Activated CD4-positive, alpha-beta memory T cell treated with anti-CD3 and anti-CD28 coated beads for 36 hours (primary cell): ENCODE measurements at regions not wholly inside any gene's neighbourhood (a gene's known extent, or its start where the extent isn't known, plus 50 kb on each side); places are given as distances from the start of the nearest gene placed in this dataset.

Experiments
- CTCF ChIA-PET: fragments of 350-600 bp; sonication (Branson Sonifier 250); formaldehyde crosslinking; loops from one replicate; lab custom pipeline; 2021; ENCODE audit warnings: antibody characterized with exemption, inconsistent platforms; lab: Charles Lee
- POLR2A ChIA-PET: fragments of 350-600 bp; sonication (Branson Sonifier 250); formaldehyde crosslinking; loops from one replicate; lab custom pipeline; 2021; ENCODE audit warnings: antibody characterized with exemption; lab: Charles Lee
- DNase-seq: peaks from one replicate; pipeline ENCODE4 v3.0.0-alpha.2; 2020
- H3K27ac Mint-ChIP-seq: one replicate; pipeline ENCODE4 v1.8.0; 2021; ENCODE audit warnings: mixed read lengths
- H3K27me3 Mint-ChIP-seq: one replicate; pipeline ENCODE4 v1.8.0; 2021; ENCODE audit warnings: mixed read lengths
- H3K36me3 Mint-ChIP-seq: one replicate; pipeline ENCODE4 v1.8.0; 2021; ENCODE audit warnings: mixed read lengths
- H3K4me1 Mint-ChIP-seq: one replicate; pipeline ENCODE4 v1.8.0; 2021; ENCODE audit warnings: low read depth, mixed read lengths
- H3K4me3 Mint-ChIP-seq: one replicate; pipeline ENCODE4 v1.8.0; 2021; ENCODE audit warnings: mild to moderate bottlenecking, mixed read lengths
- H3K9me3 Mint-ChIP-seq: one replicate; pipeline ENCODE4 v1.8.0; 2021; ENCODE audit warnings: mixed read lengths
- intact Hi-C: fragments of 100-400 bp; cut with micrococcal nuclease; formaldehyde crosslinking; loops from one replicate; pipeline ENCODE4 v1.15.1; 2023

DNA sequence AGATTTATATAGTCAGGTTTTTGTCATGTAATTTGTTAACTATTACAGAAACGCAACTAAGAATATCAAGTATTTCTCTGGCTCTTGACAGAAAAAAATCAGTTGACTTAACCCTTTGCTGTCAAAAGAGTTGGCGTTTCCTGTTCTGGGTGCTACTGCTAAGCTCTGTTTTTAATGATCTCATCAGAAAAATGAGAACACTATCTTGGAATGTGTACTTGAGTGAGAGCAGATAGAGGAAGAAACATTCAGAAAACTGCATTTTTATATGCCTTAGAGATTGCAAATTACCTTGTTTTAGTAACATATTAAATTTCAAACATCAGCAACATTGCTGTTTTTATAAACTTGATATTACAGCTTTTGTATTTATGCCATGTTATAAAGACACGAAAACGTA, 297.9 kb downstream of the RDH14 start:
- Mint-ChIP-seq H3K36me3 (no peaks in the 10 kb centered on the region), H3K27ac (no peak overlapping the region), H3K27me3 (no peaks in the 10 kb centered on the region), H3K4me3 (no peak overlapping the region), H3K4me1 (no peaks in the 10 kb centered on the region), H3K9me3 (no peaks in the 10 kb centered on the region)
- intact Hi-C loops = no loop called here
- CTCF ChIA-PET = no interaction called here
- POLR2A ChIA-PET = no interaction called here
- no peak for DNase-seq

DNA sequence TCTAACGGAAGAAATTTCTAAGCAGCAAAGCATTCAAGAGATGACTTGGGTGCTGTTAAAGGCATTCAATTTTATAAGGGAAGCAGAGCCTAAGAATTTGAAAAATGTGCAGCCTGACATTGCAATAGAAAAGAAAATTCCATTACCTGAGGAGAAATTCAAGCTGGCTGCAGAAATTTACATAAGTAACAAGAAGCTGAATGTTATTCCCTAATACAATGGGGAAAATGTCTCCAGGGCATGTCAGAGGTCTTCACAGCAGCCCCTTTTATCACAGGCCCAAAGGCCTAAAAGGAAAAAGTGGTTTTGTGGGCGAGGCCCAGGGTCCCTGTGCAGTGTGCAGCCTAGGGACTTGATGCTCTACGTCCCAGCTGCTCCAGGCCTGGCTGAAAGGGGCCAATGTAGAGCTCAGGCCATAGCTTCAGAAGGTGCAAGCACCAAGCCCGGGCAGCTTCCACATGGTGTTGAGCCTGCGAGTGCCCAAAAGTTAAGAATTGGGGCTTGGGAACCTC, 306.7 kb downstream of the RDH14 start:
- H3K9me3 Mint-ChIP-seq = no peaks in the 10 kb centered on the region
- H3K36me3 Mint-ChIP-seq = no peaks in the 10 kb centered on the region
- CTCF ChIA-PET = no interaction called here
- no peaks in the 10 kb centered on the region for H3K4me1 Mint-ChIP-seq
- no peak overlapping the region for H3K27ac Mint-ChIP-seq
- DNase-seq = no peak
- POLR2A ChIA-PET = no interaction called here
- no peaks in the 10 kb centered on the region for H3K27me3 Mint-ChIP-seq
- no peak overlapping the region for H3K4me3 Mint-ChIP-seq
- intact Hi-C loops = no loop called here

DNA sequence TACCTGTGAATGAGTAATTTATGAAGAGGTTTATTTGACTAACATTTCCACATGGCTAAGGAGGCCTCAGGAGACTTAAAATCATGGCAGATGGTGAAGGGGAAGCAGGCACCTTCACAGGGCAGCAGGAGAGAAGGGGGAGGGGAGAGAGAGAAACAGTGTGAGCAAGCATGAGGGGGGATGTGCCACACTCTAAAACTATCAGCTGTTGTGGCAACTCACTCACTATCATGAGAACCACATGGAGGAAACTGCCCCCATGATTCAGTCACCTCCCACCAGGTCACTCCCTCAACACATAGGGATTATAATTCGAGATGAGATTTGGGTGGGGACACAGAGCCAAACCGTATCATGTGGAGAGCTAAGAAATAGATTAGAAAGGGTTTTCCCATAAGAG, 309.0 kb downstream of the RDH14 start:
- H3K27ac Mint-ChIP-seq = no peak overlapping the region
- ChIA-PET POLR2A (no interaction called here), CTCF (no interaction called here)
- no peak for DNase-seq
- no peaks in the 10 kb centered on the region for H3K4me1 Mint-ChIP-seq
- intact Hi-C loops = no loop called here
- no peaks in the 10 kb centered on the region for H3K36me3 Mint-ChIP-seq
- H3K9me3 Mint-ChIP-seq = no peaks in the 10 kb centered on the region
- H3K27me3 Mint-ChIP-seq = no peaks in the 10 kb centered on the region
- H3K4me3 Mint-ChIP-seq = no peak overlapping the region

DNA sequence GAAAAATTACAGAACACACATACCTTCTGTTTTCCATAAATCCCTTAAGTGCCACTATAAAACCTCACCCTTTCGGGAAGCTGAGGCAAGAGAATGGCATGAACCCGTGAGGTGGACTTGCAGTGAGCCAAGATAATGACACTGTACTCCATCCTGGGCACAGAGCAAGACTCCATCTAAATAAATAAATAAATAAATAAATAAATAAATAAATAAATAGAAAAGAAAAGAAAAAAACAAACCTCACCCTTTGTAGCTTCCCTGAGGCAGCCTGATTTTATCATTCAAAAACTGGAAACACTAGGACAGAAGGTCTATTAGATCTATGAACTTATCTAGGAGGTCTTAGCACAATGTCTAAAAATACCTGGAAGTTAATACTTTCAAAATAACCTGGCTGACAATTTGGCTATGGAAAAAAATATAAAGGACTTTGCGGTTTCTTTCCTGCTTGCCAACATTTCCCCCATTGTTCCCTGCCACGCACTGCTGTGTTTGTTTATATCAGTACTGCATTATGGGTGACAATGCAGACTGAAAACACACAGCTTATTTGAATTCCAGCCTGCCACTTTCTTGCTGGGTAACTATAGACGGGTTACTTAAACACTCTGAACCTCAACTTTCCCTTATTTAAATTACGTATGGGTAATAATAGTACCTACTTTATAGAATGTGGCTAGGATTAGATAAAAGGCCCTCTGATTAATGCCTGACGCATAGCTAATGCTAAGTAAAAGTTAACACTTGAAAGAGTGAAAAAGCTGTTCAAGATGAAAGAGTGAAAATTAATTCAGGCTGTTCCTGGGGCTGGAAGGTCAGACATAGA, 313.0 kb downstream of the RDH14 start:
- Mint-ChIP-seq H3K4me3 (no peak overlapping the region), H3K36me3 (no peaks in the 10 kb centered on the region), H3K27me3 (no peaks in the 10 kb centered on the region), H3K4me1 (no peaks in the 10 kb centered on the region), H3K9me3 (no peaks in the 10 kb centered on the region), H3K27ac (no peak overlapping the region)
- no peak for DNase-seq
- intact Hi-C loops = no loop called here
- ChIA-PET POLR2A (no interaction called here), CTCF (no interaction called here)

DNA sequence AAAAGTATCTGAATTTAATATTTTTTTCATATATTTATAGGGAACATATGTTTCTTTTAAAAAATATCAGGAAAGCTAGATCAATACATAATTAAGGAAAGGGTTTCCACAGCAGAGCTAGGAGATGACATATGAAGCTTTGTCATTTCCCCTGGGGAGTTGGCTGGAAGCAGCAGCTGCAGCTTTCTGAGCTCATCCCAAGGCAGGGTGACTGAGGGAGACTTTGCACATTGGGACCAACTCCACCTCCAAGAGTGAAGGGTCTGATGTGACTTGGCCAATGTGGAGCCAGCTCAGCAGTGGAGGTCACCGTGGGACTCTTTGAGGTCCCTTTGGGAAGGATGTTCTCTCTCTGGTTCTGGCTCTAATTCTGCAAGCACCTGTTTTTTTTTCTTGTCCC, 315.1 kb downstream of the RDH14 start:
- Mint-ChIP-seq H3K9me3 (no peaks in the 10 kb centered on the region), H3K27ac (no peak overlapping the region)
- CTCF ChIA-PET = no interaction called here

DNA sequence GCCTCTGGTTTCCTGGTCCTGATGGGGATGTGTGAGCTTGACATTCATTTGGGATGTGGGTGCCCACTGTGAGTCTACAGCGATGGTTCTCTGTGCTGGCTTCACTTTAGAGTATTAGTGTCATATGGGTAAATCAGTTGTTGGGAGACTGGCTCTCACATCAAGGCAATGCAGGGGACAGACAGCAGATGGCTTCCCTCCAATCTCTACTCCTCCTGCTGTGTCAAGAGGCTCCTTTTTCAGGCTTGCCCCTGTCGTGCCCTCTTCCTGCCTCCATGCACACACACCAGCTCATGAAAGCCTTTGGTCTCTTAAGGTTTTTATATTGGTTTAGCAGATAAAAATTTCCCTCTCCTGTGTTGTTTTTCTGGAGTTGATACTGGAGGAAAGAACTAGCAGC, 315.6 kb downstream of the RDH14 start:
- CTCF ChIA-PET = no interaction called here

More for the DNA sequence above, 315.1 kb downstream of the RDH14 start:
- H3K27me3 Mint-ChIP-seq = no peaks in the 10 kb centered on the region
- no peaks in the 10 kb centered on the region for H3K36me3 Mint-ChIP-seq
- no peak overlapping the region for H3K4me3 Mint-ChIP-seq
- DNase-seq = no peak
- intact Hi-C loops = no loop called here
- no peaks in the 10 kb centered on the region for H3K4me1 Mint-ChIP-seq
- POLR2A ChIA-PET = no interaction called here

DNA sequence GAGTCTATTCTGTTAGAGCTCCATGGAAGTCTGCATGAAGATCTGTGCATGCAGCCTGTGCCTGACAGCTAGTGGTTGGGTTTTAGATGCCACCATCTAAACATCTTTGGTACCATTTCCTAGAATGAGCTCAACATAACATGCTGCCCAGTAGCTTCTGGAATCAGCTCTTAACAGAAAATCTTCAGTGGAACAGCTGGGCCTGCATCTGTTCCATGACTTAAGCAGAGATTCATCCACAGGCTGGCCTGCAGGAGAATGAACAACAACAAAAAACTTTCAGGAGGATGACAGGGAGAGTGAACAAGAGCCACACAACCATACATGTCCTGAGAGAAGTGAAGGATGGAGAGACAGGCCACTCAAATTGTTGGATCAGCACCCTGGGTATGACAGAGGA, 316.6 kb downstream of the RDH14 start:
- H3K36me3 Mint-ChIP-seq = no peaks in the 10 kb centered on the region
- CTCF ChIA-PET = interaction anchor here (0.7 kb wide), 1 partner anchor 65 kb away, joined by 3 read pairs; no protein-coding TSS in a partner anchor
- H3K9me3 Mint-ChIP-seq = no peaks in the 10 kb centered on the region
- POLR2A ChIA-PET = no interaction called here
- peaks cover 1% of the 10 kb centered on the region for H3K27me3 Mint-ChIP-seq
- H3K27ac Mint-ChIP-seq = no peak overlapping the region
- no peaks in the 10 kb centered on the region for H3K4me1 Mint-ChIP-seq
- intact Hi-C loops = no loop called here
- no peak overlapping the region for H3K4me3 Mint-ChIP-seq
- no peak for DNase-seq

More for the DNA sequence above, 315.6 kb downstream of the RDH14 start:
- Mint-ChIP-seq H3K9me3 (no peaks in the 10 kb centered on the region), H3K36me3 (no peaks in the 10 kb centered on the region), H3K27ac (no peak overlapping the region), H3K27me3 (no peaks in the 10 kb centered on the region), H3K4me1 (no peaks in the 10 kb centered on the region), H3K4me3 (no peak overlapping the region)
- no peak for DNase-seq
- POLR2A ChIA-PET = no interaction called here
- intact Hi-C loops = no loop called here

DNA sequence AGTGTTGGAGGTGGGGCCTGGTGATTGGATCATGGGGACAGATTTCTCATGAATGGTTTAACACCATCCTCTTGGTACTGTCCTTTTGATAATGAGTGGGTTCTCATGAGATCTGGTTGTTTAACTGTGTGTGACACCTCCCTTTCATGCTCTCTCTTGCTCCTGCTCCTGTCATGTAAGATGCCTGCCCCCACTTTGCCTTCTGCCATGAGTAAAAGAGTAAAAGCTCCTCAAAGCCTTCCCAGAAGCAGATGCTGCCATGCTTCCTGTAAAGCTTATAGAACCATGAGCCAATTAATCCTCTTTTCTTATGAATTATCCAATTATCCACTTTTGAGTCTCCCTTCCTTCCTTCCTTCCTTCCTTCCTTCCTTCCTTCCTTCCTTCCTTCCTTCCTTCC, 317.7 kb downstream of the RDH14 start:
- DNase-seq = no peak
- H3K9me3 Mint-ChIP-seq = no peaks in the 10 kb centered on the region
- intact Hi-C loops = no loop called here
- H3K27ac Mint-ChIP-seq = no peak overlapping the region
- no peak overlapping the region for H3K4me3 Mint-ChIP-seq
- H3K4me1 Mint-ChIP-seq = no peaks in the 10 kb centered on the region
- ChIA-PET POLR2A (no interaction called here), CTCF (no interaction called here)
- H3K27me3 Mint-ChIP-seq = peaks cover 1% of the 10 kb centered on the region
- H3K36me3 Mint-ChIP-seq = no peaks in the 10 kb centered on the region

DNA sequence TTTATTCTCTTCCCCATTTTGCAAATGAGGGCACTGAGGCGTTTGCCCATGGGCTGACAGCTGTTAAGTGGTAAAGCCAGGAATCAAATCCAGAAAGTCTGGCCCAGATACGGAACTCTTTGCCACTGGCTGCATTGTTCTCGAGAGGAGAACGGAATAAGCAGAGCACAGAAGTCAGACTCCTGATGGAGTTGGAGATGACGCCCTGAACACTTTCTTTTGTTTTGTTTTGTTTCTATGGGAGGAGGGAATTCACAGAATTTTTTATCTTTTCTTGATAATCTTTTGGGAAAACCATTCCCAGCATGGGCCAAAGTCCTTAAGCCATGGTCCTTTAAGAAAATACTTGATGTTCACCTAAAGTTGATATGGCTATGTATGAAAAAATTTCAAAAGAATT, 322.2 kb downstream of the RDH14 start:
- no peak for DNase-seq
- Mint-ChIP-seq H3K36me3 (no peaks in the 10 kb centered on the region), H3K27ac (no peak overlapping the region), H3K4me1 (no peaks in the 10 kb centered on the region), H3K9me3 (no peaks in the 10 kb centered on the region), H3K27me3 (peaks cover 1% of the 10 kb centered on the region), H3K4me3 (no peak overlapping the region)
- CTCF ChIA-PET = no interaction called here
- POLR2A ChIA-PET = no interaction called here
- intact Hi-C loops = no loop called here

DNA sequence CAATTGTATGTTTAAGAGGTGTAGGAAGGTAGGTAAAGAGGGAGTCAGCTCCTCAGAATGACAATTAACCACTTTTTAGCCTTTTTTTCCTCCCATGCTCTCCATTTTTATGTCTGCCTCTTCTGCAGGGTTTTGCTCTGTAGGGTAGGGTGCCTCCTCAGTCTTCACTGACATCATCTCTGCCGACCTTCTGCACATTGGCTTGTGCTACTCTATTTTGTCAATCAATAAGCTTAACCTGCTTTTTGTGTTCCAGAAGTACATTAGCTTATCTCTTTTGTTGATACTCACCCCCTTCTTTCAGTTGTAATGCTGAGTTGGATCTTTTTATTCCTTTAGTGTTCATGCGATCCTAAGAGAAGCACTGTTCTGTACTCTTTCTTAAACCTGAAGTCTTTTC, 323.2 kb downstream of the RDH14 start:
- CTCF ChIA-PET = no interaction called here
- no peaks in the 10 kb centered on the region for H3K4me1 Mint-ChIP-seq
- peaks cover 1% of the 10 kb centered on the region for H3K27me3 Mint-ChIP-seq
- H3K4me3 Mint-ChIP-seq = no peak overlapping the region
- no peak overlapping the region for H3K27ac Mint-ChIP-seq
- H3K9me3 Mint-ChIP-seq = no peaks in the 10 kb centered on the region
- intact Hi-C loops = no loop called here
- no peaks in the 10 kb centered on the region for H3K36me3 Mint-ChIP-seq
- no peak for DNase-seq
- POLR2A ChIA-PET = no interaction called here

DNA sequence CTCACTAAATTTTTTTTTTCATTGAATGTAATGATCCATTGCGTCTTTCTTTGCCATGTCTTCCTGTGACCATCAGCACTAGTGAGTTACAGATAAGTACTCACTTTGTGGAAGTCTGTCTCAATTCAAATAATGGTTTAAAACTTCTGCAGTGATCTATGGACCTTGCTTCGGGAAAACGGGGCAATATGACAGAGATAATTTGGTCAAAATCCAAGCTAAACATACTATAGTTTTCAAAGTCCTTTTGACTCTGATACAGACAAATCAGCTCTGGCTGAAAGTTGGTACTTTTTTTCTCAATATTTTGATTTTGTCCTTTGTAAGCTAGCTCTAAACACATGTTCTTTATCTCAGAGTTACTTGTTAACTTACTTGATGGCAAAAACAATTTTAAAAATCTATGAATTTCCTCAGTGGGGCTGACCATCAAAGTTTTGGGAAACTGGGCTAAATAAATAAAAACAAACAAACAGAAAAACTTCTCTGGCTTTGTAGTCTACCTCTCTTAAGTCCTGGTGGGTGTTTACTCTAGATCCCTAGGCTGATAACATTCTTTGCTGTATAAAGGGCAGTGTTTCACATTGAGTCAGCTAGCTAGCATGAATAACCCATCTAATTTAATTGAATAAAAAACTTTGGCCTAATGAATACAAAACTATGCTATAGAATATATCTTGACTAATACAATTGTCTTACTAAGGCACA, 327.6 kb downstream of the RDH14 start:
- intact Hi-C loops = no loop called here
- DNase-seq = no peak
- H3K9me3 Mint-ChIP-seq = no peaks in the 10 kb centered on the region
- ChIA-PET CTCF (no interaction called here), POLR2A (no interaction called here)
- H3K27ac Mint-ChIP-seq = no peak overlapping the region
- no peaks in the 10 kb centered on the region for H3K36me3 Mint-ChIP-seq
- no peaks in the 10 kb centered on the region for H3K4me1 Mint-ChIP-seq
- peaks cover 2% of the 10 kb centered on the region for H3K27me3 Mint-ChIP-seq
- no peak overlapping the region for H3K4me3 Mint-ChIP-seq

DNA sequence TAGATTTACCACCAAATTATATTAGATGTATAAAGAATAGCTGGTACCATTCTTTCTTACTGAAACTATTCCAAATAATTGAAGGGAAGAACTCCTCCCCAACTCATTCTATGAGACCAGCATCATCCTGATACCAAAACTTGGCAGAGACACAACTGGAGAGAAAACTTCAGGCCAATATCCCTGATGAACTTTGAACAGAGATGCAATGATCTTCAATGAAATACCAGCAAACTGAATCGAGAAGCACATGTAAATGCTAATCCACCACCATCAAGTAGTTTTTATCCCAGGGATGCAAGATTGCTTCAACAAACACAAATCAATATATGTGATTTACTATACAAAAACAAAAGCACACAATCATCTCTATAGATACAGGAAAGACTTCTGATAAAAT, 329.8 kb downstream of the RDH14 start:
- no peak overlapping the region for H3K27ac Mint-ChIP-seq
- H3K4me3 Mint-ChIP-seq = no peak overlapping the region
- H3K9me3 Mint-ChIP-seq = no peaks in the 10 kb centered on the region
- POLR2A ChIA-PET = no interaction called here
- H3K36me3 Mint-ChIP-seq = no peaks in the 10 kb centered on the region
- DNase-seq = no peak
- intact Hi-C loops = no loop called here
- peaks cover 2% of the 10 kb centered on the region for H3K27me3 Mint-ChIP-seq
- no peaks in the 10 kb centered on the region for H3K4me1 Mint-ChIP-seq
- CTCF ChIA-PET = no interaction called here

DNA sequence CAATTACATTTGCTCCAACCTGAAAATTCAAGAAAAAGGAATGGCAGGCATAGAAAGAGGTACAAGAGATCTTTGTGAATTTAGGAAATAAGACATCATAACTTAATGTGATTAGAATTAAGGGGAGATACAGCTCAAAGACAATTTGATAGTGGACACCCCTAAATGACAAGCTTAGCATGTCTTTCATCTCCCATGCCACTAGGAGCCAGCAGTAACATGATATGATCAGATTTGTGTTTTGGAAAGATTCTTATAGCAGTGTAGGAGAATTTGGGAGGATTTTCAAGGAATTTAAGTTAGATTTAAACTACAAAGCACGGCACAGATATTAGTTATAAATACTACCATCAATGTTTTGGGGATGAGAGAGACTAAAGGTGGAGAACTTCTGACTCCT, 340.8 kb downstream of the RDH14 start:
- no peaks in the 10 kb centered on the region for H3K27me3 Mint-ChIP-seq
- H3K9me3 Mint-ChIP-seq = no peaks in the 10 kb centered on the region
- ChIA-PET POLR2A (no interaction called here), CTCF (no interaction called here)
- no peaks in the 10 kb centered on the region for H3K4me1 Mint-ChIP-seq
- H3K27ac Mint-ChIP-seq = no peak overlapping the region
- intact Hi-C loops = no loop called here
- H3K4me3 Mint-ChIP-seq = no peak overlapping the region
- H3K36me3 Mint-ChIP-seq = no peaks in the 10 kb centered on the region
- no peak for DNase-seq
